Middle frontal gyrus (tissue), 1 donor: ENCODE measurements at regions not wholly inside any gene's neighbourhood (a gene's known extent, or its start where the extent isn't known, plus 50 kb on each side); places are given as distances from the start of the nearest gene placed in this dataset.

Source experiments
- DNase-seq: peaks from one replicate; pipeline ENCODE4 v3.0.0-alpha.2; 2015; ENCODE audit warnings: low spot score; ENCODE audit errors: extremely low spot score

- no peak for DNase-seq
These were observed 56.3 kb upstream of the SLC22A11 start for GRCh38 chr11:64499261-64500004.

GRCh38 chr11:64500176-64501013, 55.3 kb upstream of the SLC22A11 start:
- DNase-seq: no peak

GRCh38 chr11:64501500-64502427, 54.0 kb upstream of the SLC22A11 start:
- no peak for DNase-seq

- DNase-seq: no peak
These were observed 53.1 kb upstream of the SLC22A11 start for GRCh38 chr11:64502634-64503033.

DNA sequence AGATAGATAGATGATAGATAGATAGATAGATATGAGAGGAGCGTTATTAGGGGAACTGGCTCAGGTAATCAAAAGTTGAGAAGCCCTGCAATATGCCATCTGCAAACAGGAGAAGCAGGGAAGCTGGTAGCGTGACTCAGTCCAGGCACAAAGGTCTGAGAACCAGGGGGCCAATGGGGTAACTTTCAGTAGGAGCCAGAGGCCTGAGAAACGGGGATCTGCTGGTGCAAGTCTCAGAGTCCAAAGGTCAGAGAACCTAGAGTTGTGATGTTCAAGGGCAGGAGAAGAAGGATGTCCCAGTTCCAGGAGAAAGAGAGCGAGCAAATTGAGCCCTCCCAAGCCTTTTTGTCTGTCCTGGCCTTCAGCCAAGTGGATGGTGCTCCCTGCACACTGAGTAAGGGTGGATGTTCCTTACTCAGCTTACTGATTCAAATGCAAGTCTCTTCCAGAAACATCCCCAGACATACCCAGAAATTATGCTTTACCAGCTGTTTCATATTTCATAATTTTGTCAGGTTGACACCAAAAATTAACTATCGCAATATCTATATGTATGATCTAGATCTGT, 52.5 kb upstream of the SLC22A11 start:
- DNase-seq: no peak

DNA sequence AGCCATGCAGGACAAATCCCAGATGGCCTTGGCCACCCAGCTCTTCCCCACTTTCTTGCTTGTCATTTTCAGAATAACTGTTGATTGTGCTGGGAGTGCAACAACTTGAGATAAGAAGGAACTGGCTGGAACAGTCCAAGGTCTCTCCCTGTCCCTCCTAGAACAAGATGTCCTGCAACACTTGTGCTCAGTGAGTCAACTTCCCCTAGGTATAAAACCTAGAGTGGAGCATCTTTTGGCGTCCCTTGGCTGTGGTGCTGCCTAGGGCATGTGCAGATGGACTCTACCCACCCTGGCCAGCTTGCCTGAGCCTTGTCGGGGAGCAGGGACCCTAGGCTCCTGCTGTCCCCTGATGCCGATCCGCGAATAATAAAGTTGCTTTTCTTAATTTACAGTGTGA, 50.7 kb upstream of the SLC22A11 start:
- no peak for DNase-seq
